ENCODE measurements at regions not wholly inside any gene's neighbourhood (a gene's known extent, or its start where the extent isn't known, plus 50 kb on each side); places are given as distances from the start of the nearest gene placed in this dataset.

GRCh38 chr5:5772202-5772601 lies 349.7 kb downstream of the ICE1 start:
- TF ChIP-seq CTCF (IDR thresholded peaks at IDR 0.05) (no peak), POLR2AphosphoS5 (IDR thresholded peaks at IDR 0.05) (no peak), EP300 (IDR thresholded peaks at IDR 0.05; ENCODE audit: low read depth) (no peak)

Measured in transverse colon (tissue), 4 donors.